Adrenal gland (tissue), 5 donors: ENCODE measurements at regions not wholly inside any gene's neighbourhood (a gene's known extent, or its start where the extent isn't known, plus 50 kb on each side); places are given as distances from the start of the nearest gene placed in this dataset.

ENCODE experiments used
- POLR2A ChIP-seq, 2 donors: fragments of 450-650 bp; IDR thresholded peaks; one replicate each; pipeline ENCODE4 v1.6.1; 2017; ENCODE audit warnings: antibody characterized with exemption in 2 of 2, mild to moderate bottlenecking in 2 of 2, moderate library complexity in 1 of 2
- TF ChIP-seq, protein P1 (sequence below), 6 experiments: fragments of 450-650 bp in 4 of 6; fragments of 200-600 bp in 2 of 6; sonication (generic) in 1 of 6; IDR thresholded peaks; 1 replicate in 5 of 6; 2 replicates in 1 of 6; pipeline versions ENCODE4 v1.5.1 to v1.8.0; 2016 to 2021; ENCODE audit warnings: antibody characterized with exemption in 6 of 6, mild to moderate bottlenecking in 2 of 6, moderate library complexity in 1 of 6
- donor health status: DM: no; HTN: no; CAD: no.

DNA sequence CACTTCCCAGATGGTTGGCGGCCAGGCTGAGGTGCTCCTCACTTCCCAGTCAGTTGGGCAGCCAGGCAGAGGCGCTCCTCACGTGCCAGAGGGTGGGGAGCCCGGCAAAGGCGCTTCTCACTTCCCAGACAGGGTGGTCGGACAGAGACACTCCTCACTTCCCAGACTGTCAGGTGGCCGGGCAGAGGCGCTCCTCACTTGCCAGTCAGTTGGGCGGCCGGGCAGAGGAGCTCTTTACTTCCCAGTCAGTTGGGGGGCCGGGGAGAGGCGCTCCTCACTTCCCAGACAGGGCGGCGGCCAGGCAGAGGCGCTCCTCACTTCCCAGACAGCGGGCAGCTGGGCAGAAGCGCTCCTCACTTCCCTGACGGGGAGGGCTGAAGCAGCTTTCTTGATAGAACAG is 143.0 kb upstream of the ARID2 start:
- TF ChIP-seq, protein P1, sequence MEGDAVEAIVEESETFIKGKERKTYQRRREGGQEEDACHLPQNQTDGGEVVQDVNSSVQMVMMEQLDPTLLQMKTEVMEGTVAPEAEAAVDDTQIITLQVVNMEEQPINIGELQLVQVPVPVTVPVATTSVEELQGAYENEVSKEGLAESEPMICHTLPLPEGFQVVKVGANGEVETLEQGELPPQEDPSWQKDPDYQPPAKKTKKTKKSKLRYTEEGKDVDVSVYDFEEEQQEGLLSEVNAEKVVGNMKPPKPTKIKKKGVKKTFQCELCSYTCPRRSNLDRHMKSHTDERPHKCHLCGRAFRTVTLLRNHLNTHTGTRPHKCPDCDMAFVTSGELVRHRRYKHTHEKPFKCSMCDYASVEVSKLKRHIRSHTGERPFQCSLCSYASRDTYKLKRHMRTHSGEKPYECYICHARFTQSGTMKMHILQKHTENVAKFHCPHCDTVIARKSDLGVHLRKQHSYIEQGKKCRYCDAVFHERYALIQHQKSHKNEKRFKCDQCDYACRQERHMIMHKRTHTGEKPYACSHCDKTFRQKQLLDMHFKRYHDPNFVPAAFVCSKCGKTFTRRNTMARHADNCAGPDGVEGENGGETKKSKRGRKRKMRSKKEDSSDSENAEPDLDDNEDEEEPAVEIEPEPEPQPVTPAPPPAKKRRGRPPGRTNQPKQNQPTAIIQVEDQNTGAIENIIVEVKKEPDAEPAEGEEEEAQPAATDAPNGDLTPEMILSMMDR (IDR thresholded peaks at IDR 0.05), result no peak
- no peak for TF ChIP-seq POLR2A (IDR thresholded peaks at IDR 0.05)
